ENCODE measurements at regions not wholly inside any gene's neighbourhood (a gene's known extent, or its start where the extent isn't known, plus 50 kb on each side); places are given as distances from the start of the nearest gene placed in this dataset.

- DNase-seq (ENCODE audit: low read depth in 4 of 4, low spot score in 1 of 4) = no peak
Measured at GRCh38 chr11:113634940-113635575, 71.0 kb downstream of the TMPRSS5 start.

- DNase-seq (ENCODE audit: low read depth in 4 of 4, low spot score in 1 of 4) = no peak
Measured at GRCh38 chr11:113632981-113633380, 73.1 kb downstream of the TMPRSS5 start.

- DNase-seq (ENCODE audit: low read depth in 4 of 4, low spot score in 1 of 4) = no peak
Measured at GRCh38 chr11:113629562-113629961, 76.5 kb downstream of the TMPRSS5 start.

GRCh38 chr11:113628912-113629311 lies 77.2 kb downstream of the TMPRSS5 start:
- no peak for DNase-seq (ENCODE audit: low read depth in 4 of 4, low spot score in 1 of 4)

GRCh38 chr11:113627946-113628345 lies 78.2 kb downstream of the TMPRSS5 start:
- no peak for DNase-seq (ENCODE audit: low read depth in 4 of 4, low spot score in 1 of 4)

- DNase-seq (ENCODE audit: low read depth in 4 of 4, low spot score in 1 of 4) = no peak
Measured at GRCh38 chr11:113627297-113627696, 78.8 kb downstream of the TMPRSS5 start.

GRCh38 chr11:113626736-113627135 lies 79.4 kb downstream of the TMPRSS5 start:
- no peak for DNase-seq (ENCODE audit: low read depth in 4 of 4, low spot score in 1 of 4)

GRCh38 chr11:113623114-113623513 lies 83.0 kb downstream of the TMPRSS5 start:
- no peak for DNase-seq (ENCODE audit: low read depth in 4 of 4, low spot score in 1 of 4)

GRCh38 chr11:113618360-113618759 lies 87.7 kb downstream of the TMPRSS5 start:
- DNase-seq (ENCODE audit: low read depth in 4 of 4, low spot score in 1 of 4) = no peak

GRCh38 chr11:113615773-113616172 lies 90.3 kb downstream of the TMPRSS5 start:
- DNase-seq (ENCODE audit: low read depth in 4 of 4, low spot score in 1 of 4) = no peak

GRCh38 chr11:113615098-113615497 lies 91.0 kb downstream of the TMPRSS5 start:
- DNase-seq (ENCODE audit: low read depth in 4 of 4, low spot score in 1 of 4) = no peak

- no peak for DNase-seq (ENCODE audit: low read depth in 4 of 4, low spot score in 1 of 4)
Measured at GRCh38 chr11:113614097-113614496, 92.0 kb downstream of the TMPRSS5 start.

GRCh38 chr11:113613619-113614018 lies 92.5 kb downstream of the TMPRSS5 start:
- DNase-seq (ENCODE audit: low read depth in 4 of 4, low spot score in 1 of 4) = no peak

- DNase-seq (ENCODE audit: low read depth in 4 of 4, low spot score in 1 of 4) = no peak
Measured at GRCh38 chr11:113604186-113604585, 101.9 kb downstream of the TMPRSS5 start.

- no peak for DNase-seq (ENCODE audit: low read depth in 4 of 4, low spot score in 1 of 4)
Measured at GRCh38 chr11:113603277-113604059, 102.6 kb downstream of the TMPRSS5 start.

- DNase-seq (ENCODE audit: low read depth in 4 of 4, low spot score in 1 of 4) = no peak
Measured at GRCh38 chr11:113602483-113602882, 103.6 kb downstream of the TMPRSS5 start.

- no peak for DNase-seq (ENCODE audit: low read depth in 4 of 4, low spot score in 1 of 4)
Measured at GRCh38 chr11:113596658-113597057, 109.5 kb downstream of the TMPRSS5 start.

- no peak for DNase-seq (ENCODE audit: low read depth in 4 of 4, low spot score in 1 of 4)
Measured at GRCh38 chr11:113595810-113596594, 110.1 kb downstream of the TMPRSS5 start.

GRCh38 chr11:113593698-113594308 lies 112.3 kb downstream of the TMPRSS5 start:
- DNase-seq (ENCODE audit: low read depth in 4 of 4, low spot score in 1 of 4) = no peak

- DNase-seq (ENCODE audit: low read depth in 4 of 4, low spot score in 1 of 4) = no peak
Measured at GRCh38 chr11:113591117-113591516, 115.0 kb downstream of the TMPRSS5 start.

- DNase-seq (ENCODE audit: low read depth in 4 of 4, low spot score in 1 of 4) = peak in 2 of 4 experiments; percentile 3 to 31
Measured at GRCh38 chr11:113587308-113587739, 112.1 kb upstream of the DRD2 start.

Measured in stimulated activated CD4-positive, alpha-beta T cell treated with anti-CD3 and anti-CD28 coated beads, Interleukin-1b, Interleukin-23, amount 100 ng/mL, for 24 hours (primary cell).